Transverse colon (tissue), 4 donors: ENCODE measurements at regions not wholly inside any gene's neighbourhood (a gene's known extent, or its start where the extent isn't known, plus 50 kb on each side); places are given as distances from the start of the nearest gene placed in this dataset.

ENCODE experiments used
- CTCF ChIP-seq, 5 experiments: fragments of 200-600 bp in 3 of 5; fragments of 450-650 bp in 2 of 5; sonication (generic) in 3 of 5; IDR thresholded peaks; 1 replicate in 2 of 5; 2 replicates in 3 of 5; pipeline ENCODE4 v1.5.1; 2016 to 2017; ENCODE audit warnings: antibody characterized with exemption in 5 of 5, inconsistent platforms in 3 of 5, mild to moderate bottlenecking in 2 of 5, moderate library complexity in 1 of 5
- EP300 ChIP-seq: sonication (generic); formaldehyde crosslinking; IDR thresholded peaks from one replicate; pipeline ENCODE4 v1.6.1; 2017; ENCODE audit warnings: antibody characterized with exemption, low read depth
- POLR2A ChIP-seq: fragments of 450-650 bp; IDR thresholded peaks from one replicate; pipeline ENCODE4 v1.6.1; 2016; ENCODE audit warnings: antibody characterized with exemption, mild to moderate bottlenecking, moderate library complexity
- POLR2AphosphoS5 ChIP-seq, 3 donors: sonication (generic); formaldehyde crosslinking; IDR thresholded peaks; one replicate each; pipeline ENCODE4 v1.6.1; 2016; ENCODE audit warnings: antibody characterized with exemption in 3 of 3

- no peak for TF ChIP-seq CTCF (IDR thresholded peaks at IDR 0.05)
- TF ChIP-seq POLR2A: no peak
- TF ChIP-seq EP300: no peak
- TF ChIP-seq POLR2AphosphoS5 (IDR thresholded peaks at IDR 0.05): no peak
Measured at GRCh38 chr6:56772737-56773184, 130.1 kb upstream of the DST start.
